SJSA1 (cell line): ENCODE measurements at regions not wholly inside any gene's neighbourhood (a gene's known extent, or its start where the extent isn't known, plus 50 kb on each side); places are given as distances from the start of the nearest gene placed in this dataset.

Experiments
- DNase-seq, 2 experiments: peaks; one replicate each; pipeline ENCODE4 v3.0.0-alpha.2; 2015 to 2020; ENCODE audit warnings: low spot score in 2 of 2, low read depth in 1 of 2
- H3K27ac ChIP-seq: fragments of 250-450 bp; sonication (Bioruptor Pico); 2 replicates; pipeline ENCODE4 v1.5.1; 2020; ENCODE audit warnings: mild to moderate bottlenecking, moderate library complexity
- H3K27me3 ChIP-seq: fragments of 250-450 bp; sonication (Bioruptor Pico); replicated peaks from 2 replicates; pipeline ENCODE4 v1.5.1; 2020; ENCODE audit warnings: mild to moderate bottlenecking, moderate library complexity
- H3K36me3 ChIP-seq: fragments of 250-450 bp; sonication (Bioruptor Pico); 2 replicates; pipeline ENCODE4 v1.5.1; 2020; ENCODE audit warnings: mild to moderate bottlenecking
- H3K4me1 ChIP-seq: fragments of 250-450 bp; sonication (Bioruptor Pico); replicated peaks from 2 replicates; pipeline ENCODE4 v1.6.1; 2021; ENCODE audit warnings: mild to moderate bottlenecking
- H3K4me3 ChIP-seq: fragments of 250-450 bp; sonication (Bioruptor Pico); 2 replicates; pipeline ENCODE4 v1.5.1; 2020; ENCODE audit warnings: mild to moderate bottlenecking
- H3K9me3 ChIP-seq: fragments of 250-450 bp; sonication (Bioruptor Pico); replicated peaks from 2 replicates; pipeline ENCODE4 v1.5.1; 2020; ENCODE audit warnings: mild to moderate bottlenecking

GRCh38 chr21:15524855-15525254 is 204.9 kb upstream of the USP25 start:
- H3K4me1 ChIP-seq = no peaks in the 10 kb centered on the region
- no peak for DNase-seq
- no peaks in the 10 kb centered on the region for H3K36me3 ChIP-seq
- H3K27me3 ChIP-seq = no peaks in the 10 kb centered on the region
- no peak overlapping the region for H3K4me3 ChIP-seq
- H3K9me3 ChIP-seq = no peaks in the 10 kb centered on the region
- H3K27ac ChIP-seq = no peak overlapping the region

- Histone ChIP-seq H3K27me3 (no peaks in the 10 kb centered on the region), H3K4me1 (no peaks in the 10 kb centered on the region)
These were observed 203.0 kb upstream of the USP25 start for GRCh38 chr21:15526798-15527197.

GRCh38 chr21:15528346-15528745 is 201.4 kb upstream of the USP25 start:
- H3K27me3 ChIP-seq = no peaks in the 10 kb centered on the region
- no peaks in the 10 kb centered on the region for H3K4me1 ChIP-seq
- no peaks in the 10 kb centered on the region for H3K36me3 ChIP-seq
- no peak overlapping the region for H3K4me3 ChIP-seq
- H3K9me3 ChIP-seq = no peaks in the 10 kb centered on the region
- no peak for DNase-seq
- H3K27ac ChIP-seq = no peak overlapping the region

More at GRCh38 chr21:15526798-15527197, 203.0 kb upstream of the USP25 start:
- no peaks in the 10 kb centered on the region for H3K36me3 ChIP-seq
- no peak overlapping the region for H3K4me3 ChIP-seq
- no peaks in the 10 kb centered on the region for H3K9me3 ChIP-seq
- no peak for DNase-seq
- no peak overlapping the region for H3K27ac ChIP-seq

GRCh38 chr21:15531986-15532385 is 197.8 kb upstream of the USP25 start:
- Histone ChIP-seq H3K36me3 (no peaks in the 10 kb centered on the region), H3K27ac (no peak overlapping the region), H3K27me3 (no peaks in the 10 kb centered on the region), H3K4me1 (no peaks in the 10 kb centered on the region), H3K4me3 (no peak overlapping the region), H3K9me3 (no peaks in the 10 kb centered on the region)
- no peak for DNase-seq

- no peak for DNase-seq
- Histone ChIP-seq H3K27me3 (no peaks in the 10 kb centered on the region), H3K9me3 (no peaks in the 10 kb centered on the region), H3K4me1 (no peaks in the 10 kb centered on the region), H3K36me3 (no peaks in the 10 kb centered on the region), H3K4me3 (no peak overlapping the region), H3K27ac (no peak overlapping the region)
These were observed 196.2 kb upstream of the USP25 start for GRCh38 chr21:15533618-15534017.

- Histone ChIP-seq H3K4me3 (no peak overlapping the region), H3K27me3 (no peaks in the 10 kb centered on the region), H3K4me1 (no peaks in the 10 kb centered on the region), H3K27ac (no peak overlapping the region), H3K9me3 (no peaks in the 10 kb centered on the region), H3K36me3 (no peaks in the 10 kb centered on the region)
- no peak for DNase-seq
These were observed 195.3 kb upstream of the USP25 start for GRCh38 chr21:15534450-15534886.

- Histone ChIP-seq H3K4me3 (no peak overlapping the region), H3K36me3 (no peaks in the 10 kb centered on the region), H3K9me3 (no peaks in the 10 kb centered on the region), H3K27ac (no peak overlapping the region), H3K4me1 (no peaks in the 10 kb centered on the region), H3K27me3 (no peaks in the 10 kb centered on the region)
- no peak for DNase-seq
These were observed 190.4 kb upstream of the USP25 start for GRCh38 chr21:15539376-15539775.

- DNase-seq = no peak
- Histone ChIP-seq H3K27me3 (no peaks in the 10 kb centered on the region), H3K4me3 (no peak overlapping the region), H3K27ac (no peak overlapping the region), H3K4me1 (no peaks in the 10 kb centered on the region), H3K36me3 (no peaks in the 10 kb centered on the region), H3K9me3 (no peaks in the 10 kb centered on the region)
These were observed 186.3 kb upstream of the USP25 start for GRCh38 chr21:15543473-15543872.

- Histone ChIP-seq H3K9me3 (no peaks in the 10 kb centered on the region), H3K4me1 (no peaks in the 10 kb centered on the region), H3K4me3 (no peak overlapping the region), H3K27me3 (no peaks in the 10 kb centered on the region), H3K36me3 (no peaks in the 10 kb centered on the region), H3K27ac (no peak overlapping the region)
- DNase-seq = no peak
These were observed 180.1 kb upstream of the USP25 start for GRCh38 chr21:15549671-15550070.

GRCh38 chr21:15552914-15553494 is 176.8 kb upstream of the USP25 start:
- Histone ChIP-seq H3K36me3 (no peaks in the 10 kb centered on the region), H3K27me3 (no peaks in the 10 kb centered on the region), H3K27ac (no peak overlapping the region), H3K4me1 (no peaks in the 10 kb centered on the region), H3K9me3 (no peaks in the 10 kb centered on the region), H3K4me3 (no peak overlapping the region)
- DNase-seq = no peak

GRCh38 chr21:15557925-15558324 is 171.9 kb upstream of the USP25 start:
- Histone ChIP-seq H3K9me3 (no peaks in the 10 kb centered on the region), H3K4me1 (no peaks in the 10 kb centered on the region), H3K36me3 (no peaks in the 10 kb centered on the region), H3K27ac (no peak overlapping the region), H3K27me3 (no peaks in the 10 kb centered on the region), H3K4me3 (no peak overlapping the region)
- no peak for DNase-seq

GRCh38 chr21:15558884-15559283 is 170.9 kb upstream of the USP25 start:
- DNase-seq = no peak
- Histone ChIP-seq H3K27me3 (no peaks in the 10 kb centered on the region), H3K9me3 (no peaks in the 10 kb centered on the region), H3K4me3 (no peak overlapping the region), H3K4me1 (no peaks in the 10 kb centered on the region), H3K27ac (no peak overlapping the region), H3K36me3 (no peaks in the 10 kb centered on the region)

GRCh38 chr21:15559660-15560059 is 170.1 kb upstream of the USP25 start:
- Histone ChIP-seq H3K36me3 (no peaks in the 10 kb centered on the region), H3K4me3 (no peak overlapping the region), H3K4me1 (no peaks in the 10 kb centered on the region), H3K27ac (no peak overlapping the region), H3K9me3 (no peaks in the 10 kb centered on the region), H3K27me3 (no peaks in the 10 kb centered on the region)
- no peak for DNase-seq

- no peaks in the 10 kb centered on the region for H3K4me1 ChIP-seq
- no peaks in the 10 kb centered on the region for H3K9me3 ChIP-seq
- H3K27ac ChIP-seq = no peak overlapping the region
- no peaks in the 10 kb centered on the region for H3K36me3 ChIP-seq
- no peak for DNase-seq
- no peaks in the 10 kb centered on the region for H3K27me3 ChIP-seq
- no peak overlapping the region for H3K4me3 ChIP-seq
These were observed 169.3 kb upstream of the USP25 start for GRCh38 chr21:15560383-15561056.

- Histone ChIP-seq H3K36me3 (no peaks in the 10 kb centered on the region), H3K4me3 (no peak overlapping the region), H3K9me3 (no peaks in the 10 kb centered on the region), H3K4me1 (no peaks in the 10 kb centered on the region), H3K27me3 (no peaks in the 10 kb centered on the region), H3K27ac (no peak overlapping the region)
- no peak for DNase-seq
These were observed 167.0 kb upstream of the USP25 start for GRCh38 chr21:15562748-15563147.
